ENCODE measurements at regions not wholly inside any gene's neighbourhood (a gene's known extent, or its start where the extent isn't known, plus 50 kb on each side); places are given as distances from the start of the nearest gene placed in this dataset.

DNA sequence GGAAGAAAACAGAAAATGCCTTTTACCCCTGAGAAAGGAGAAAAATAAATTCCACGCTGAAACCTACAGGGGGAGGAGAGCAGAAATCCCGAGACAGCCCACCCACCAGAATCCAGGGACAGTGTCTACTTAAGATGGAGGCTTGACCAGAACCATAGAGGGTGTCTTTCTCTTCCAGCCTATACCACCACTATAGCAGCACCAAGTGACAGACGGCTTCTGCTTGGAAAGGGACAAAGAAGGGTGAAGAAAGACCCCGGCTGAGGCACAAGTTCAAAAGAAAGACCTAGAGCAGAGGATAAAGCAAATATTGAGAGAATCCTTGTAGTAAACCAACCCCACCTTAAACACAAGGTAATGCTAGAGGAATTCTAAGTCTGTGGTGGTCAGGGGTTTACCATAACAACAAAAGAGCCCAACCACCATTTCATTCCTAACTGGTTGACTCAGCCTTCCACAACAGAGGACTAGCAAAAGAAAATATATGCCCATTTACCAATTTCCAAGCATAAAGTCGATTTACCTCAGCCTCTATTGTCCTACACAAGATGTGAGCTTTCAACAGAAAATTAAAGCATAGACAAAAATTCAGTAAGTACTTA is 105.3 kb upstream of the FOXG1 start:
- no peak for DNase-seq

DNA sequence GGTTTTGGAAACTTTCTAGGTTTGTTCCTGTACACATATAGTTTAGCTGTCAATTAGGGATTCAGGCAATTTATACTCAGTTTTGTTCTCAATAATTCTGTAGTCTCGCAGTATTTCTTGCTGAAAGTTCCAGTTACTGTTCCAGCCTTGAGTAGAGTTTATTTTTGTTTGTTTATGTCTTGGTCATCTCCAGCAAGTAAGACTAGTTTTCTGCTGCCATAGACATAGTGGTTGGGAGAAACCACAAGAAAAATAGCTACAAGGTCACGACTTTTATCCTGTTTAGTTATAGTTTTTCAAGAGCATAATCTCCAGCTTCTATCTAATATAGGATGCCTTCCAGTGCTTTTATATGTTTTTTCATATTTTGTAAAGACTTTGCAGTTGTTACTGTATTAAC is 99.6 kb upstream of the FOXG1 start:
- DNase-seq: no peak

DNA sequence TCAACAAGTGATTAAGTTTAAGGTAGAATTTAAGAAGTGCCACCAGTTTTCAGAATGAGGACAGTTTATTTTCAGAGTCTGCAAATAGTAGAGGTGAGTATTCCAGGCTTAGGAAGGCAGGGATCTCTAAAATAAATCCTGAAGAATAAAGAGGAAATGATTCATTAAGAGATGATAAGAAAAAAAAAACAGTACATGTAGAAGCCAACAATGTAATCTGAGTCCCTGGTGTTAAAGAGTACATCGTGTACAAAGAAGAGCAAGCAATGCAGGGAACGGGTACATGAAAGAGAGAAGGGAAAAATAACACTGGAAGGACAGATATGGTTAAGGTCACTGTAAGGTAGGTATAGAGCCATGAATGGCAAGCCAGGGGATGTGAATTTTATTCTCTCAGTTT is 95.2 kb upstream of the FOXG1 start:
- DNase-seq: no peak

DNA sequence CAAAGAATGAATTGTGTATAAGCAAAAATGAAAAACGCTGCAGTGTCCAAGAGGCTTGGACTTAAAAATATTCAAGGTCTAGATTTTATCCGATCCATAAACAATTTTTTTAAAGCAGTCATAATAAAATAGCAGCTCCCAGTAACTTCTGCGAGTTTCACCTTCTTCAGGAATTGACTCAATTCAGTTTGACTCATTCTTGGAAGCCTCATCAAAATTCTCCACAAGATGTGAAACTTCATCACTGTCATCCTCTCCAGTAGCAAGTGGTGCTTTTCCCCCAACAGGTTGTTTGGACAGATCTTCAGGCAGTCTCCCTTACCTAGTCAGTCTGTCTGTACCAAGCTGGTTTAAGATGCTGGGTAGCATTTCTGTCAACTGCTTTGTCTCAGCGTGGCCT is 93.5 kb upstream of the FOXG1 start:
- no peak for DNase-seq

DNA sequence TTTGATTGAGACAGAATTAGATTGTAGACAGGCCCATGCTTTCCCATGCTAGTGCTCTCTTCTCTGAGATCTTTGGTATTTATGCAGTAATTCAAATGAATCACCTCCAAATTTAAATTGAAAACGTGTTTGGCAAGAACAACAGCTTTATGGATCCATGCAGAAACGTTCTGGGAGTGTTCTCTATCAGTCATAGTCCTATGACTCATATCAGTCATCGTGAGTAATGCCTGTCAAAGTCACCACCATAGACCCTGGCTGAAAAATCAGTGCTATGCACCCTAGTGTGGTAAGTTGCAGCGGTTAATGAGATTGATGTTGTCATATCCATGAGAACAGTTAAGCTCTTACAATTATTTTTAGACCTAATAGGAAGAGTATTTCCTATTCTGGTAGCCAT is 90.1 kb upstream of the FOXG1 start:
- DNase-seq: no peak

DNA sequence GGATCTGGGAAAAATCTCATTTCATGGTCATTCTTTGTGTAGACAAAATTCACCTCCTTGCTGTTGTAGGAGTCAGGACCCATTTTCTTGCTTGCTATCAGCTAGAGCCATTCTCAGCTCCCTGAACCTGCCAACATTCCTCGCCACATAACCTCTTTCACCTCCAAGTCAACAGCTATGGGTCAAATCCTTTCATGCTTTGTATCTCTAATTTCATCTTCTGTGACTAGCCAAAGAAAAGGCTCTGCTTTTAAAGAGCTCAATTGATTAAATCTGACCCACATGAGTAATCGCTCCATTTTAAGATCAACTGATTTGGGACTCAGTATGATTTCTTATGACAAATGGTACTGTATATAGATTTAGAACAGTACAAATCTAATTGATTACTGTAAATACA is 89.2 kb upstream of the FOXG1 start:
- no peak for DNase-seq

DNA sequence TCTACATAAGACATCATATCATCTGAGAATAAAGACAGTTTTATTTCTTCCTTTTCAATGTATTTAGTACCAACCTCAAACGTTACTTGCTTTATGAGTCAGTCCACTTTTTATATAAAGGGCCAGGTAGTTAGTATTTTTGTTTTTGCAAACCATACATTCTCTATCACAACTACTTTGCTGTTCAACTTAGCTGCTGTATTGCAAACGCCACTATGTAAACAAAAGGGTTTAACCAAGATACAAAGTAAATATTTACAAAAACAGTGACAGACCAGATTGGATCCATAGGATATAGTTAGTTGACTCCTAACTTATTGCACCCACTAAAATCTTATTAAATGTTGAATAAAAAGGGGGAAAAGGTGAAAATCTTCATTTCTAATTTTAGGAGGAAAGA is 87.7 kb upstream of the FOXG1 start:
- no peak for DNase-seq

DNA sequence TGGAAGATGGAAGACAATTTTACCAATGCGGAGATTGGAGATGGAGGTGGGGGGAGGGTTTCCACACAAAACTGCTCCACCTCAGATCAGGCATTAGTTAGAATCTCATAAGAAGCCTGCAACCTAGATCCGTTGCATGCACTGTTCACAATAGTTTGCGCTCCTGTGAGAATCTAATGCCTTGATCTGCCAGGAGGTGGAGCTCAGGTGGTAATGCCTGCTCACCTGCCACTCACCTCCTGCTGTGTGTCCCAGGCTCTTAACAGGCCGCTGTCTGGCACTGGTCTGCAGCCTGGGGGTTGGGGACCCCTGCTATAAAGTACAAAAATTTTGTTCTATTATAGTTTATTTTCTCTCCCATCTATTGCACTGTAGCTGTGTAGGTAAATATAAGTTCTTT is 84.9 kb upstream of the FOXG1 start:
- no peak for DNase-seq

DNA sequence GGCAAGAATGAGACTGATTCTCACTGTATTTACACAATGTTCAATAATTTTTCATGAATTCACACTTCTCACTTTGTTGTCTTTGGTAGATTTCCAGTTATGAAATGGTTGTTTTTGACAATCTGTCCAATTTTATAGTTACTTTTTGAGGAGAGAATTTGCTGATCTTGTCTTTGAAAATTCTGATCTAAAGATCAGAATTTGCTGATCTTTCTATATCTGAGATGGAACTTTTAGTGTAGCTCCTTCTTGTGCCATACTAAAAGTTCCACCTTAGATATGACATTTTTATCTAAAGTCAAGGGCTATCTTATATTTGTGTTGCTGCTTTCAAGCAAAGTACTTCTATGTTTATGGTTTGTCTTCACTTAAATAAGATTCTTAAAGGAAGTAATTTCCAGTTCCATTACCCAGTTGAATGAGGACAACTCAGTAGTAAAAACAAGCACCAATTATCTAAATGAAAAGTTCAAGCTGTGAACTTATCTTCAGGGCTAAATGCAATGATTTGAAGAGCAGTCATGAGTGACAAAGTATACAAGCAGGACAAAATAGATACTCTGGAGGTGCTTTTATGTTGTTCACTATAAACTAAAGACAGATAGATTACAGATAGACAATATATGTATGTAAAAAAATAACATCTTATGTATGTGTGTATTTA is 76.4 kb upstream of the FOXG1 start:
- no peak for DNase-seq

DNA sequence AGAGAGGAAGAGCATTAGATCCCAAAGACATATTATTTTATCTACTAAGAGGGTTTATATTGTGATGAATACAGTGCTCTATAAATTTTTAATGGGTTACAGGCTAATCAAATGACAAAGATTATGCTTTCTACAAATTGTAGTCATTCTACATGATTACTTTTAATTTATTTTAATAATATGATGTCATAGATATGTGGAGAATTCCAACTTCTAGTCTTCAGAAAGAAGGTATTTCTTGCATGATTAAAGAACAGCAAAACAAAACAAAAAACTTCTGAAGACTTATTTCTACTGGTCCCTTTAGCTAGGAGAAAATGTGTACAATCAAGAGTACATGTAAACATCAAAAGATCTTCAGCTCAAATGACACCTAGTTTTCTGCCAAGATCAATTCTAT is 71.5 kb upstream of the FOXG1 start:
- no peak for DNase-seq

DNA sequence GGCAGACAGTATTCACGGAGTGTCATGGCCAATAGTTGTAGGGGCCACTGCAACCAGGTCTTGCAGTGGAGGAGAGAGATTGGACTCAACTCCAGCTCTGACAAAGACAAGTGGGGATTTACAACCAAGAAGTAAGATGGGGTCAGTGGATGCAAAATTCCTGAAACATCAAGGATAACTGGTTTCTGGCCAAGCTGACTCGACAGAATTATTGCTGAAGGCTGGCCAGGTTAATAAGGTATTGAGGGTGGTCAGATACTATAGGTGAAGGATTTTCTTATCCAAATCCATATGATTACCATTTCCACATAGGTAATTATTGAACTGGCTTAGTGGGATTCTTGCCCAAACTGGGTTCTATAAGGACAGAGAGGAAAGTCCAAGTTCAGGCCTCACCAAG is 64.9 kb upstream of the FOXG1 start:
- DNase-seq: no peak

DNA sequence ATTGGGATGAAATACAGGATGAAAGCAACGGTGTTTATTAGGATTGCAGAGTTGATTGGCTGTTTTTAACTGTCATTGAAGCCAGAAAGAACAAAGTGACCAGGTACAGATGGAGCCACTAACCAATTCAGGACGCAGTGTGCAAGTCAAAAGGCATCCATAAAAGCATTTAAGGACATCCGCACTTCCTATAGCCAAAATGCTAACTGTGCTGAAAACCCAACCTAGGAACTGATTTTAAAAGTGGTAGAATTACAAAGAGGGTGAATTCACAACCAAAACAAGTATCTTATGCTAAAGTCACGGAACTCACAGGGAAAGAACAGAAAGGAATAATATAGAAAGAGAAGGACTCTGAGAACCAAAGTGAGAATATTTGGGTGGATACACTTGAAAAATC is 63.1 kb upstream of the FOXG1 start:
- DNase-seq: no peak

DNA sequence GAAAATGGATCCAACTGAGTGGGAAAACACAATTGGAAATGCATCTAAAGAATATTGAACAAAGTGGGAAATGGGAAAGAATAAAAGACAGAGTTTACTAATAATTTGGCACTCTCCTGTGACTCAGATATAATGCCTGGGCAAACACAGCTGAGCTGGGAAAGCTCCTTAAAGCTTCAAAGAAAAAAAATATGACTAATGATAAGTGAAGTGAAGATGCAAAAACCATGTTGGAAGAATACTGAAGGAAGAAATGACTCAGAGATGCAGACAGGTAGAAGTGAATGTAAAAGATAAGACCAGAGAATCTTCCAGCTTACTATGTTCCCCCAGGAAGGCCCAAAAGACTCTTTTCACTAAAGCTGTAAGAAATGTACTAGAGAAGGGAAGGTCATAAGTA is 62.4 kb upstream of the FOXG1 start:
- DNase-seq: no peak

DNA sequence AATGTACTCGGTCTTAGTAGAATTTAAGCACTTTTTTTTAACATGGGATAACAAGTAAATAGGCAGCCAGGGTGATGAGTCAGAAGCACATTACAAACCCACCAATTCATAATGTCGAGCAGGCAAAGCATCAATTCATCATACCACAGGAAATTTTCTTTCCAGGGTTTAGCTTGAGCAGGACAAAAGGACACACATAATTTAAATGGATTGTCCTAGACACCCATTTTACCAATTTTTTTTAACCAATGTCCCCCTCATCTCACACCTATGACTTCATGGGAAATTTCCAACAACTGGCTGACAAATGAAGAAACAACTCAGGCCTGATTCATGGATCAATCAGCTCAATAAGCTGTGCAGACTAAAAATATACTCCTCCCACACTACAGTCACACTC is 58.8 kb upstream of the FOXG1 start:
- no peak for DNase-seq

DNA sequence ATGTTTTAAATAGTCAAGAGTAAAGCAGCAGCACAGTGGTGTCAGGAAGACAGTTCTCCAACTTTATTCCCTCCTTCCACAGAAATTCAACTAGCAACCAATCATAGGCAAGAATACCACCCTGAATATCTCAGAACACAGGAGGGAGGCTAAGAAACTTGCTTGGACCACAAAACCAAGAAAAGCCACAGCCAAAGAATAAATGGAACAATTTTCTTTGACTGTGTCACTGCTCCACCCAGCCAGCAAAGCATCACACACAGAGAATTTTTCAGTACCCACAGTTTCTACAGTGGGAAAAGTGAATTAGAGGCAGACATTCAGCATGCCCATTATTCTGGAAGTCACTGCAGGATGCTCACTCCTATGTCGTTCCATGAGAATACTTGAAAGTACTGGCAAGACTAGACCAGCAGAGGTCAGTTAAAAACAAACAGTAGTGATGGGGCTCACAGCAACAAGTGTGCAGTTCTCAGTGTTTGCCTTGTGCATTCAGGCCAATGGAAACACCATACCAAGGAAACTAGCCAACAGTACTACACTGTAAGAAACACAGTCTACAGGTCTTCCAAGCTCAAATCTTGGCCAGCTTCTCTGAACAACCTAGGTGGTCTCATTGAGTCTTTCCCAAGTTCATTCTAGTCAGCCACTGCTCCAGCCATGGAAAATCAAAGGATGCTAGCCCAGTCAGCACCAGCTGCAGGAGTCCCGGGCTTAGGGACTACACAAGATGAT is 56.8 kb upstream of the FOXG1 start:
- DNase-seq: no peak
